Testis (tissue), 2 donors: ENCODE measurements at regions not wholly inside any gene's neighbourhood (a gene's known extent, or its start where the extent isn't known, plus 50 kb on each side); places are given as distances from the start of the nearest gene placed in this dataset.

ENCODE experiments used
- POLR2A ChIP-seq: fragments of 450-650 bp; IDR thresholded peaks from one replicate; pipeline ENCODE4 v1.6.1; 2017; ENCODE audit warnings: antibody characterized with exemption, mild to moderate bottlenecking, moderate library complexity
- TF ChIP-seq, protein P1 (sequence below), 3 experiments: fragments of 450-650 bp in 2 of 3; fragments of 200-600 bp in 1 of 3; sonication (generic) in 1 of 3; IDR thresholded peaks; one replicate each; pipeline ENCODE4 v1.5.1; 2016 to 2019; ENCODE audit warnings: antibody characterized with exemption in 3 of 3, mild to moderate bottlenecking in 2 of 3, moderate library complexity in 1 of 3

DNA sequence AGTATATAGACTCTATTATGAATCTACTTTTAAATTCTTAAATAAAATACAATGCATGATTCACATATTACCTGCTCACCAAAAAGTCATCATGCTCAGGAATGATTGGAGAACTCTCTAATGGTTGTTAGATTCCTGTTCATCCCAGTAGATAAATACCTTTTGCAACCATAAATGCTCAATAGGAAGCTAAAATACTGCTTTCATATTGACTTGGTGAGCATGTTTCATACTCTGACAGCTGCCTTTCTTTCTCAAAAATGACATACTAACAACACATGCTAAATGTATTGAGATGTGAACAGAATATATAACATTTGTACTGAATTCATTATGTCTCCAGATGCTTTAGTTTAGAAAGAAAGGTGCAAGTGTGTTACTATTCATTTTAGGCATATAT, 79.6 kb upstream of the SLCO6A1 start:
- TF ChIP-seq, protein P1, sequence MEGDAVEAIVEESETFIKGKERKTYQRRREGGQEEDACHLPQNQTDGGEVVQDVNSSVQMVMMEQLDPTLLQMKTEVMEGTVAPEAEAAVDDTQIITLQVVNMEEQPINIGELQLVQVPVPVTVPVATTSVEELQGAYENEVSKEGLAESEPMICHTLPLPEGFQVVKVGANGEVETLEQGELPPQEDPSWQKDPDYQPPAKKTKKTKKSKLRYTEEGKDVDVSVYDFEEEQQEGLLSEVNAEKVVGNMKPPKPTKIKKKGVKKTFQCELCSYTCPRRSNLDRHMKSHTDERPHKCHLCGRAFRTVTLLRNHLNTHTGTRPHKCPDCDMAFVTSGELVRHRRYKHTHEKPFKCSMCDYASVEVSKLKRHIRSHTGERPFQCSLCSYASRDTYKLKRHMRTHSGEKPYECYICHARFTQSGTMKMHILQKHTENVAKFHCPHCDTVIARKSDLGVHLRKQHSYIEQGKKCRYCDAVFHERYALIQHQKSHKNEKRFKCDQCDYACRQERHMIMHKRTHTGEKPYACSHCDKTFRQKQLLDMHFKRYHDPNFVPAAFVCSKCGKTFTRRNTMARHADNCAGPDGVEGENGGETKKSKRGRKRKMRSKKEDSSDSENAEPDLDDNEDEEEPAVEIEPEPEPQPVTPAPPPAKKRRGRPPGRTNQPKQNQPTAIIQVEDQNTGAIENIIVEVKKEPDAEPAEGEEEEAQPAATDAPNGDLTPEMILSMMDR (IDR thresholded peaks at IDR 0.05), result no peak
- TF ChIP-seq POLR2A, result no peak
